SK-N-SH treated with all-trans-retinoic acid at 6 μM for 48 hours (cell line): ENCODE measurements at regions not wholly inside any gene's neighbourhood (a gene's known extent, or its start where the extent isn't known, plus 50 kb on each side); places are given as distances from the start of the nearest gene placed in this dataset.

ENCODE experiments used
- ATAC-seq: fragments of 200-7000 bp; cut with Tn5 transposase; 3 replicates; pipeline ENCODE4 v1.9.1; 2020; ENCODE audit warnings: mild to moderate bottlenecking, moderate library complexity
- ARNTL ChIP-seq: fragments of 450-650 bp; formaldehyde crosslinking; IDR thresholded peaks from 2 replicates; pipeline ENCODE4 v1.5.0; 2020; ENCODE audit warnings: low read depth, mild to moderate bottlenecking, moderate library complexity, borderline replicate concordance
- BACH2 ChIP-seq: fragments of 250-450 bp; sonication (Bioruptor Pico); IDR thresholded peaks from 2 replicates; pipeline ENCODE4 v1.9.0; 2021; ENCODE audit warnings: mild to moderate bottlenecking, borderline replicate concordance
- CSDC2 ChIP-seq: fragments of 250-450 bp; sonication (Bioruptor Pico); IDR thresholded peaks from 2 replicates; pipeline ENCODE4 v1.5.0; 2020; ENCODE audit warnings: mild to moderate bottlenecking, moderate library complexity
- CSRNP3 ChIP-seq: fragments of 250-450 bp; sonication (Bioruptor Pico); IDR thresholded peaks from 2 replicates; pipeline ENCODE4 v1.5.1; 2021; ENCODE audit warnings: mild to moderate bottlenecking, moderate library complexity
- ESRRG ChIP-seq: fragments of 250-450 bp; sonication (Bioruptor Pico); IDR thresholded peaks from 2 replicates; pipeline ENCODE4 v1.6.1; 2021; ENCODE audit warnings: mild to moderate bottlenecking
- GLIS3 ChIP-seq: fragments of 250-450 bp; sonication (Bioruptor Pico); IDR thresholded peaks from 2 replicates; pipeline ENCODE4 v1.5.0; 2020; ENCODE audit warnings: mild to moderate bottlenecking, moderate library complexity
- ISL1 ChIP-seq: fragments of 250-450 bp; sonication (Bioruptor Pico); IDR thresholded peaks from 2 replicates; pipeline ENCODE4 v2.1.2; 2022; ENCODE audit warnings: mild to moderate bottlenecking, moderate library complexity
- OSR1 ChIP-seq: fragments of 250-450 bp; sonication (Bioruptor Pico); IDR thresholded peaks from 2 replicates; pipeline ENCODE4 v1.8.0; 2022; ENCODE audit warnings: moderate library complexity, mild to moderate bottlenecking, inconsistent platforms
- PPARA ChIP-seq: fragments of 250-450 bp; sonication (Bioruptor Pico); IDR thresholded peaks from 2 replicates; pipeline ENCODE4 v1.5.0; 2020; ENCODE audit warnings: mild to moderate bottlenecking, borderline replicate concordance
- RARB ChIP-seq: fragments of 250-450 bp; sonication (Bioruptor Pico); IDR thresholded peaks from 2 replicates; pipeline ENCODE4 v1.8.0; 2021; ENCODE audit warnings: mild to moderate bottlenecking, moderate library complexity
- SNAI2 ChIP-seq: fragments of 250-450 bp; sonication (Bioruptor Pico); IDR thresholded peaks from 2 replicates; pipeline ENCODE4 v1.5.0; 2020; ENCODE audit warnings: mild to moderate bottlenecking, moderate library complexity
- TCF4 ChIP-seq: fragments of 250-450 bp; sonication (Bioruptor Pico); IDR thresholded peaks from 2 replicates; pipeline ENCODE4 v1.8.0; 2021; ENCODE audit warnings: mild to moderate bottlenecking, moderate library complexity, borderline replicate concordance
- TOX ChIP-seq: fragments of 250-450 bp; sonication (Bioruptor Pico); IDR thresholded peaks from 2 replicates; pipeline ENCODE4 v1.8.0; 2021; ENCODE audit warnings: mild to moderate bottlenecking, moderate library complexity, borderline replicate concordance
- ZC3H10 ChIP-seq: fragments of 250-450 bp; sonication (Bioruptor Pico); IDR thresholded peaks from 2 replicates; pipeline ENCODE4 v1.5.1; 2021; ENCODE audit warnings: mild to moderate bottlenecking, moderate library complexity
- ZFP3 ChIP-seq: fragments of 250-450 bp; sonication (Bioruptor Pico); IDR thresholded peaks from 2 replicates; pipeline ENCODE4 v1.5.0; 2020; ENCODE audit warnings: mild to moderate bottlenecking, moderate library complexity
- ZFP30 ChIP-seq: fragments of 450-650 bp; formaldehyde crosslinking; IDR thresholded peaks from 2 replicates; pipeline ENCODE4 v1.5.0; 2022; ENCODE audit warnings: mild to moderate bottlenecking, moderate library complexity
- ZNF565 ChIP-seq: fragments of 450-650 bp; formaldehyde crosslinking; conservative IDR thresholded peaks from 2 replicates; pipeline ENCODE4 v1.5.0; 2020; ENCODE audit warnings: low read depth, mild to moderate bottlenecking, moderate library complexity
- ZNF70 ChIP-seq: fragments of 450-650 bp; formaldehyde crosslinking; IDR thresholded peaks from 2 replicates; pipeline ENCODE4 v1.5.0; 2020; ENCODE audit warnings: mild to moderate bottlenecking, moderate library complexity
- ZNF8 ChIP-seq: fragments of 450-650 bp; formaldehyde crosslinking; IDR thresholded peaks from 2 replicates; pipeline ENCODE4 v1.5.0; 2020; ENCODE audit warnings: mild to moderate bottlenecking, moderate library complexity
- TF ChIP-seq, protein P1 (sequence below): fragments of 250-450 bp; sonication (Bioruptor Pico); IDR thresholded peaks from 2 replicates; pipeline ENCODE4 v1.8.0; 2021; ENCODE audit warnings: low read depth, mild to moderate bottlenecking, moderate library complexity, borderline replicate concordance
- TF ChIP-seq, protein P2 (sequence below): fragments of 250-450 bp; sonication (Bioruptor Pico); IDR thresholded peaks from 2 replicates; pipeline ENCODE4 v1.5.1; 2020; ENCODE audit warnings: low read depth, mild to moderate bottlenecking, moderate library complexity
- TF ChIP-seq, protein P3 (sequence below): fragments of 250-450 bp; sonication (Bioruptor Pico); IDR thresholded peaks from 2 replicates; pipeline ENCODE4 v1.8.0; 2020; ENCODE audit warnings: mild to moderate bottlenecking, moderate library complexity, borderline replicate concordance
- TF ChIP-seq, protein P4 (sequence below): fragments of 250-450 bp; sonication (Bioruptor Pico); IDR thresholded peaks from 2 replicates; pipeline ENCODE4 v1.5.0; 2020; ENCODE audit warnings: mild to moderate bottlenecking, moderate library complexity

GRCh38 chr2:8614646-8615045 is 67.2 kb upstream of the ID2 start:
- TF ChIP-seq ZFP3 = no peak
- TF ChIP-seq, protein P1, sequence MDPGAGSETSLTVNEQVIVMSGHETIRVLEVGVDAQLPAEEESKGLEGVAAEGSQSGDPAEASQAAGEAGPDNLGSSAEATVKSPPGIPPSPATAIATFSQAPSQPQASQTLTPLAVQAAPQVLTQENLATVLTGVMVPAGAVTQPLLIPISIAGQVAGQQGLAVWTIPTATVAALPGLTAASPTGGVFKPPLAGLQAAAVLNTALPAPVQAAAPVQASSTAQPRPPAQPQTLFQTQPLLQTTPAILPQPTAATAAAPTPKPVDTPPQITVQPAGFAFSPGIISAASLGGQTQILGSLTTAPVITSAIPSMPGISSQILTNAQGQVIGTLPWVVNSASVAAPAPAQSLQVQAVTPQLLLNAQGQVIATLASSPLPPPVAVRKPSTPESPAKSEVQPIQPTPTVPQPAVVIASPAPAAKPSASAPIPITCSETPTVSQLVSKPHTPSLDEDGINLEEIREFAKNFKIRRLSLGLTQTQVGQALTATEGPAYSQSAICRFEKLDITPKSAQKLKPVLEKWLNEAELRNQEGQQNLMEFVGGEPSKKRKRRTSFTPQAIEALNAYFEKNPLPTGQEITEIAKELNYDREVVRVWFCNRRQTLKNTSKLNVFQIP (CRISPR knock-in tag) = no peak
- TF ChIP-seq SNAI2 (CRISPR knock-in tag) = no peak
- no peak for TF ChIP-seq ESRRG
- no peak for TF ChIP-seq OSR1 (CRISPR knock-in tag)
- TF ChIP-seq RARB (CRISPR knock-in tag) = no peak
- no peak for TF ChIP-seq ZNF8 (CRISPR knock-in tag)
- TF ChIP-seq, protein P2, sequence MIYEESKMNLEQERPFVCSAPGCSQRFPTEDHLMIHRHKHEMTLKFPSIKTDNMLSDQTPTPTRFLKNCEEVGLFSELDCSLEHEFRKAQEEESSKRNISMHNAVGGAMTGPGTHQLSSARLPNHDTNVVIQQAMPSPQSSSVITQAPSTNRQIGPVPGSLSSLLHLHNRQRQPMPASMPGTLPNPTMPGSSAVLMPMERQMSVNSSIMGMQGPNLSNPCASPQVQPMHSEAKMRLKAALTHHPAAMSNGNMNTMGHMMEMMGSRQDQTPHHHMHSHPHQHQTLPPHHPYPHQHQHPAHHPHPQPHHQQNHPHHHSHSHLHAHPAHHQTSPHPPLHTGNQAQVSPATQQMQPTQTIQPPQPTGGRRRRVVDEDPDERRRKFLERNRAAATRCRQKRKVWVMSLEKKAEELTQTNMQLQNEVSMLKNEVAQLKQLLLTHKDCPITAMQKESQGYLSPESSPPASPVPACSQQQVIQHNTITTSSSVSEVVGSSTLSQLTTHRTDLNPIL (CRISPR knock-in tag) = no peak
- TF ChIP-seq ISL1 (CRISPR knock-in tag) = no peak
- no peak for TF ChIP-seq CSDC2 (CRISPR knock-in tag)
- no peak for TF ChIP-seq PPARA
- no peak for TF ChIP-seq GLIS3 (CRISPR knock-in tag)
- TF ChIP-seq TCF4 = no peak
- no peak for TF ChIP-seq TOX
- TF ChIP-seq ZNF70 (CRISPR knock-in tag) = no peak
- no peak for ATAC-seq

GRCh38 chr2:8615252-8615575 is 66.6 kb upstream of the ID2 start:
- TF ChIP-seq ZFP30 (CRISPR knock-in tag) (no peak), CSDC2 (CRISPR knock-in tag) (no peak), ARNTL (no peak), GLIS3 (CRISPR knock-in tag) (no peak), CSRNP3 (no peak), SNAI2 (CRISPR knock-in tag) (no peak), ZNF8 (CRISPR knock-in tag) (no peak), ESRRG (no peak), ZFP3 (no peak), BACH2 (CRISPR knock-in tag) (no peak), ZC3H10 (CRISPR knock-in tag) (no peak)
- TF ChIP-seq, protein P3, sequence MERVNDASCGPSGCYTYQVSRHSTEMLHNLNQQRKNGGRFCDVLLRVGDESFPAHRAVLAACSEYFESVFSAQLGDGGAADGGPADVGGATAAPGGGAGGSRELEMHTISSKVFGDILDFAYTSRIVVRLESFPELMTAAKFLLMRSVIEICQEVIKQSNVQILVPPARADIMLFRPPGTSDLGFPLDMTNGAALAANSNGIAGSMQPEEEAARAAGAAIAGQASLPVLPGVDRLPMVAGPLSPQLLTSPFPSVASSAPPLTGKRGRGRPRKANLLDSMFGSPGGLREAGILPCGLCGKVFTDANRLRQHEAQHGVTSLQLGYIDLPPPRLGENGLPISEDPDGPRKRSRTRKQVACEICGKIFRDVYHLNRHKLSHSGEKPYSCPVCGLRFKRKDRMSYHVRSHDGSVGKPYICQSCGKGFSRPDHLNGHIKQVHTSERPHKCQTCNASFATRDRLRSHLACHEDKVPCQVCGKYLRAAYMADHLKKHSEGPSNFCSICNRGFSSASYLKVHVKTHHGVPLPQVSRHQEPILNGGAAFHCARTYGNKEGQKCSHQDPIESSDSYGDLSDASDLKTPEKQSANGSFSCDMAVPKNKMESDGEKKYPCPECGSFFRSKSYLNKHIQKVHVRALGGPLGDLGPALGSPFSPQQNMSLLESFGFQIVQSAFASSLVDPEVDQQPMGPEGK (CRISPR knock-in tag) = no peak
- ATAC-seq = no peak

GRCh38 chr2:8615576-8616281 is 66.1 kb upstream of the ID2 start:
- TF ChIP-seq CSRNP3 (no peak), ZNF565 (CRISPR knock-in tag) (no peak), ZNF8 (CRISPR knock-in tag) (no peak), RARB (CRISPR knock-in tag) (no peak), ZFP3 (no peak), GLIS3 (CRISPR knock-in tag) (no peak), ZNF70 (CRISPR knock-in tag) (no peak), CSDC2 (CRISPR knock-in tag) (no peak), PPARA (no peak), ZC3H10 (CRISPR knock-in tag) (no peak)
- TF ChIP-seq, protein P4, sequence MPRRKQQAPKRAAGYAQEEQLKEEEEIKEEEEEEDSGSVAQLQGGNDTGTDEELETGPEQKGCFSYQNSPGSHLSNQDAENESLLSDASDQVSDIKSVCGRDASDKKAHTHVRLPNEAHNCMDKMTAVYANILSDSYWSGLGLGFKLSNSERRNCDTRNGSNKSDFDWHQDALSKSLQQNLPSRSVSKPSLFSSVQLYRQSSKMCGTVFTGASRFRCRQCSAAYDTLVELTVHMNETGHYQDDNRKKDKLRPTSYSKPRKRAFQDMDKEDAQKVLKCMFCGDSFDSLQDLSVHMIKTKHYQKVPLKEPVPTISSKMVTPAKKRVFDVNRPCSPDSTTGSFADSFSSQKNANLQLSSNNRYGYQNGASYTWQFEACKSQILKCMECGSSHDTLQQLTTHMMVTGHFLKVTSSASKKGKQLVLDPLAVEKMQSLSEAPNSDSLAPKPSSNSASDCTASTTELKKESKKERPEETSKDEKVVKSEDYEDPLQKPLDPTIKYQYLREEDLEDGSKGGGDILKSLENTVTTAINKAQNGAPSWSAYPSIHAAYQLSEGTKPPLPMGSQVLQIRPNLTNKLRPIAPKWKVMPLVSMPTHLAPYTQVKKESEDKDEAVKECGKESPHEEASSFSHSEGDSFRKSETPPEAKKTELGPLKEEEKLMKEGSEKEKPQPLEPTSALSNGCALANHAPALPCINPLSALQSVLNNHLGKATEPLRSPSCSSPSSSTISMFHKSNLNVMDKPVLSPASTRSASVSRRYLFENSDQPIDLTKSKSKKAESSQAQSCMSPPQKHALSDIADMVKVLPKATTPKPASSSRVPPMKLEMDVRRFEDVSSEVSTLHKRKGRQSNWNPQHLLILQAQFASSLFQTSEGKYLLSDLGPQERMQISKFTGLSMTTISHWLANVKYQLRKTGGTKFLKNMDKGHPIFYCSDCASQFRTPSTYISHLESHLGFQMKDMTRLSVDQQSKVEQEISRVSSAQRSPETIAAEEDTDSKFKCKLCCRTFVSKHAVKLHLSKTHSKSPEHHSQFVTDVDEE (CRISPR knock-in tag) = no peak
- no peak for ATAC-seq
